ENCODE measurements at regions not wholly inside any gene's neighbourhood (a gene's known extent, or its start where the extent isn't known, plus 50 kb on each side); places are given as distances from the start of the nearest gene placed in this dataset.

GRCh38 chr1:216854836-216855484, 131.7 kb upstream of the ESRRG start:
- intact Hi-C loops (cut with DNase I; ENCODE audit: low total_unique reads), result no loop called here
- H3K9me3 ChIP-seq, result no peaks in the 10 kb centered on the region
- no peaks in the 10 kb centered on the region for H3K4me1 ChIP-seq
- no peak overlapping the region for H3K27ac ChIP-seq
- DNase-seq, result no peak
- no peak overlapping the region for H3K4me3 ChIP-seq
- no peaks in the 10 kb centered on the region for H3K36me3 ChIP-seq
- H3K27me3 ChIP-seq, result no peaks in the 10 kb centered on the region
- TF ChIP-seq CTCF (IDR thresholded peaks at IDR 0.05), result no peak

GRCh38 chr1:216851073-216851472, 127.8 kb upstream of the ESRRG start:
- Histone ChIP-seq H3K27me3 (no peaks in the 10 kb centered on the region), H3K27ac (no peak overlapping the region), H3K4me3 (no peak overlapping the region), H3K9me3 (no peaks in the 10 kb centered on the region), H3K4me1 (no peaks in the 10 kb centered on the region), H3K36me3 (no peaks in the 10 kb centered on the region)
- no peak for DNase-seq
- no peak for TF ChIP-seq CTCF (IDR thresholded peaks at IDR 0.05)
- intact Hi-C loops (cut with DNase I; ENCODE audit: low total_unique reads), result no loop called here

- intact Hi-C loops (cut with DNase I; ENCODE audit: low total_unique reads), result no loop called here
- H3K4me3 ChIP-seq, result no peak overlapping the region
Observed at GRCh38 chr1:216849146-216849545, 125.9 kb upstream of the ESRRG start.

GRCh38 chr1:216847397-216848036, 124.3 kb upstream of the ESRRG start:
- no peaks in the 10 kb centered on the region for H3K27me3 ChIP-seq
- TF ChIP-seq CTCF (IDR thresholded peaks at IDR 0.05), result no peak
- intact Hi-C loops (cut with DNase I; ENCODE audit: low total_unique reads), result no loop called here
- H3K4me1 ChIP-seq, result no peaks in the 10 kb centered on the region
- H3K27ac ChIP-seq, result no peak overlapping the region
- no peaks in the 10 kb centered on the region for H3K9me3 ChIP-seq
- DNase-seq, result no peak
- no peak overlapping the region for H3K4me3 ChIP-seq
- H3K36me3 ChIP-seq, result no peaks in the 10 kb centered on the region

More at GRCh38 chr1:216849146-216849545, 125.9 kb upstream of the ESRRG start:
- H3K4me1 ChIP-seq, result no peaks in the 10 kb centered on the region
- H3K36me3 ChIP-seq, result no peaks in the 10 kb centered on the region
- TF ChIP-seq CTCF (IDR thresholded peaks at IDR 0.05), result no peak
- no peak overlapping the region for H3K27ac ChIP-seq
- no peak for DNase-seq
- H3K9me3 ChIP-seq, result no peaks in the 10 kb centered on the region
- H3K27me3 ChIP-seq, result no peaks in the 10 kb centered on the region

- intact Hi-C loops (cut with DNase I; ENCODE audit: low total_unique reads), result no loop called here
- H3K36me3 ChIP-seq, result no peaks in the 10 kb centered on the region
- no peak for DNase-seq
- no peak for TF ChIP-seq CTCF (IDR thresholded peaks at IDR 0.05)
- H3K9me3 ChIP-seq, result no peaks in the 10 kb centered on the region
- no peaks in the 10 kb centered on the region for H3K4me1 ChIP-seq
- no peak overlapping the region for H3K4me3 ChIP-seq
- H3K27ac ChIP-seq, result no peak overlapping the region
- no peaks in the 10 kb centered on the region for H3K27me3 ChIP-seq
Observed at GRCh38 chr1:216846339-216846738, 123.1 kb upstream of the ESRRG start.
